HG02938 (cell line): ENCODE measurements at regions not wholly inside any gene's neighbourhood (a gene's known extent, or its start where the extent isn't known, plus 50 kb on each side); places are given as distances from the start of the nearest gene placed in this dataset.

Experiments
- ATAC-seq: cut with Tn5 transposase; IDR thresholded peaks from one replicate; pipeline ENCODE4 v1.9.1; 2021; ENCODE audit warnings: mild to moderate bottlenecking, moderate library complexity; ENCODE audit not compliant: unreplicated experiment

DNA sequence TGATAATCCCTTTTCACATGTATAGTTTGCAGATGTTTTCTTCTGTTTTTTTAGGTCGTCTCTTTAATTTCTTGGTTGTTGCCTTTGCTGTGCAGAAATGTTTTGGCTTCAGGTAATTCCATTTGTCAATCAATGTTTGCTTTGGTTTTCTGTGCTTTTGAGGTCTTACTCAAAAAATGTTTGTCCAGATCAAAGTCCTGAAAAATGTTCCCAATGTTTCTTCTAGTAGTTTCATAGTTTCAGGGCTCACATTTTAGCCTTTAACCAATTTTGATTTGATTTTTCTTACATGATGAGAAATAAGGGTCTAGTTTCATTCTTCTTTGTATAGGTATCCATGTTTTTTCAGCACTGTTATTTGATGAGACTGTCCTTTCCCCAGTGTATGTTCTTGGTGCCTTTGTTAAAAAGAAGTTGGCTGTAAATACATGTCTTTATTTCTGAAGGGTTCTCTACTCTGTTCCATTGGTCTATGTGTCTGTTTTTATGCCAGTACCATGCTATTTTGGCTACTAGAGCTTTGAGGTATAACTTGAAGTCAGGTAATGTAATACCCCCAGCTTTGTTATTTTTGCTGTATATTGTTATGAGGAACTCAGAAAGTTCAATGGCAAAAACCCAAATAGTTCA, 578.7 kb upstream of the SEL1L start:
- ATAC-seq: no peak

DNA sequence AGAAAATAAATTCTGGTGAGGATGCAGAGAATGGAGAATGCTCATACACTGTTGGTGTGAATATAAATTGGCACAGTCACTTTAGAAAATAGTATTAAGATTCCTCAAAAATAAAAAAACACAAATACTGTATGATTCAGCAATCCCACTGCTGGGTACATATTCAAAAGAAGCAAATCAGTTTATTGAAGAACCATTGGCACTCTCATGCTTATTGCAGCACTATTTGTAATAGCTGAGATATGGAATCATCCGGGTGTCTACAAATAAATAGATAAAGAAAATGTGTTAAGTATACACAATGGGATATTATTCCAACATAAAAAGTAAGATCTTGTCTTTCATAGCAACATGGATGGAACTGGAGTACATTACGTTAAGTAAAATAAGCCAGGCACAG, 579.4 kb upstream of the SEL1L start:
- ATAC-seq: no peak

DNA sequence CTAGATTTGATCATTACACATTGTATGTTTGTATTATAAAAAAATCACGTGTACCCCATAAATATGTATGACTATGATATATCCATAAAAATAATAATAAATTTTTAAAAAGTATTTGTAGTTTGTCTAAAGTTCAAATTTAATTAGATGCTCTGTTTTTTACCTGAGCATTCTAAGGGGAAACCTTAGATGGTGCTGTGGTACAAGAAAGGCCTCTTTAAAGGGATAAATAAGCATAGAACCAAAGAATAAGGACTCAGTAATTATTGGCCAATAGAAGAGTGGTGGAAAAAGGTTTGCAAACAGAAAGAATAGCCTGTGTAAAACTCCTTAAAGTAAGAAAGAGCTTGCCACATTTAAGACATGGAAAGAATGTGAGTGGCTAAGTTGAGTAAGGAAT, 580.1 kb upstream of the SEL1L start:
- no peak for ATAC-seq

DNA sequence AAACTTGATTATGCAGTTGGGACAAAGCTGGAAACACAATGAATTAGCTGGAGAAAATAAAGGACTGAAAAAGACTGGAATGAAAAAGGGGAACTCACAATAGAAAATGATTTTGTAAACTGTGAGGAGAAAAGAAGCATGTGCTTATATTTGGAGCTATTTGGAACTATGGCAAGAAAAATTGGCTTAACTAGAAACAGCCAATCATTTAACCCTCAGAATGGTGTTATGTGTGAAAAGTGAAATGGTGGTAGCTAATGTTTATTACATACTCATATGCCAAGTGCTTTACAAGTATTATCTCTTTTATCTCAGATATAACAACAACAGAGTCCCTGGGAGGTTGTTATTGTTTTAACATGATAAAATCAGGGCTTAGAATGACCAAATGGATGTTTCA, 583.1 kb upstream of the SEL1L start:
- ATAC-seq: no peak

DNA sequence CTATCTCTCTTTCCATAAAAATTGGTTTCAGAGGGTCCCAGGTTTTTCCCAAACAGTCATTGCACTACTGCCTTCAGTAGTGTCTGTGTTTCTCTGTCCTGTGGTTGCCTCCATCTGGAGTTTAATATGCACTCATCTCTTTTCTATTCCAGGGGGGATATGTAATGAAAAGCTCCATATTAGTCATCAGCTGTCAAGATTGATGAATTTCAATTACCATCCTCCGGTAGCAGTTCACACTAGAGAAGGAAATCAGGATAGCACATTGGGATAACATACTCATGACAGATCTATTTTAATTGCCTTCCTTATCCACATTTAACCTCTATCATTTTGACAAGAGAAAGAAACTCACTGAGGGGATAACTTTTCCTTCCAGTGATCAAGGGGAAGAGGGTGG, 589.0 kb upstream of the SEL1L start:
- ATAC-seq: no peak

DNA sequence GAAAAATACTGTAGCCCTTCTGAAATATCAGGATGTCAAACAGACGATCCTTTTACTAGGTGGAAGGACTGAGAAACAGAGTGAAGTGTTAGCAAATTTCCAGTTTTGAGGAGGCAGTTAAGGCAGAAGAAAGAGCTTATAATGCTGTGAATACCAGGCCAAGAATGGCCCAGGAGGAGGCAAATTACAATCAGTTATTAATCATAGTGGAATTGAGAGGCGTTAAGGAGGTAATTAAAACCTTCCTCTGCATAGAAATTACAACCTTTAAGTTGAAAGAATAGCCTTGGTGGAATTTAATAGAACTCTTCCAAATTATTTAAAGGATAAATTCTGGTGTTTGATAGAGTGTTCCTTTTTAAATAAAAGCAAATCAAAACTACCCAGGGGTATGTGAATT, 590.9 kb upstream of the SEL1L start:
- ATAC-seq: no peak

DNA sequence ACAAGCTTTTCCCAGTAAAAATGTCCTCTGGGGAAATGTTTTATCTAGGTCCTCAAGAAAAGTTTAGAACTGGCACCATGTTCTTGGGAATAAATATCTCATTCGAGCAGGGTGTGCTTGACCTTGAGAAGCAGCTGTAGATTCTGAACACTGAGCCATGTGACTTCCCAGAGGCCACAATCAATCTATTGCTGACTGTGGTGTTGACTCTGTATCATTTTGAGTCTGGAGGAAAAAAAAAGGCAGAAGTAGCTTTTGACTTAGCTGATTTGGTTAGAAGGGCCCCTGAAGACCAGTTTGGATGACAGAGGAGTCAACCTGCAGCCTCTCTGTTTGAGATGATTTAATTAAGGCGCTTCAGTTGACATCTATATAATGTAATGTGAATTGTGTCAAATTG, 592.4 kb upstream of the SEL1L start:
- no peak for ATAC-seq

DNA sequence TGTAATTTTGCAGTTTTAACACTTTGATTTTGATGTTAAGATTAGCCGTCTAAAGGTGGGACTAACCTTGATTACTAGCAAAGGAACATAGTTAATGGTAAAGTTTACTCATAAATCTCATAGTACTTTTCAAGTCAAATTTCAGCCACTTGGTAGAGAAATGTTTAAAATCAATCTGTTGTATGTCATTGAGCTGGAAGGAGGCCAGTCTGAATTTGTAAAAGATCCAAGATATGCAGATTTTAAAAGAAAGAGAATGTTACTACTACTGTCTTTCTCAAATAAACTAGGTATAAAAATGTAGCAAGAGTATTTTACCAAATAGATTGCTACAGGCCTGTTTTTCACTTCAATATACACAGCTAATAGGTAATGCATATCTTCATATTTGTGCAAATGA, 600.8 kb upstream of the SEL1L start:
- no peak for ATAC-seq

DNA sequence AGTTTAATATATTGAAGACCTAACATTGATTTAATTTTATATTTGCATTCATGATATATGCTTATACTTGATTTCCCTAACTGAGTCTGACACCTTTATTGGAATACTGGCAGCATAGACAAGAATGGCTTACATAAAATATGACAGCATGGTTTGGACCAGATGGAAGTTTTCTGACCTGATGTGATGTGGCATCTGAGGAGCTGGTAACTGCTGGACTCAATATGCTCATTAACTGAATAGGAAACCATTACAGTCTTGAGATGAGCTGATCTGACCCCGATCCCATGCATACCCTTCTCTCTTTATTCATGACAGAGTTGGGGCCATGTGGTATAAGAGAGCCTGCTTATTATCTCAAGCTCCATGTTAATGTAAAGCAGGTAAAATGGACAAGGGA, 604.8 kb upstream of the SEL1L start:
- ATAC-seq: no peak

DNA sequence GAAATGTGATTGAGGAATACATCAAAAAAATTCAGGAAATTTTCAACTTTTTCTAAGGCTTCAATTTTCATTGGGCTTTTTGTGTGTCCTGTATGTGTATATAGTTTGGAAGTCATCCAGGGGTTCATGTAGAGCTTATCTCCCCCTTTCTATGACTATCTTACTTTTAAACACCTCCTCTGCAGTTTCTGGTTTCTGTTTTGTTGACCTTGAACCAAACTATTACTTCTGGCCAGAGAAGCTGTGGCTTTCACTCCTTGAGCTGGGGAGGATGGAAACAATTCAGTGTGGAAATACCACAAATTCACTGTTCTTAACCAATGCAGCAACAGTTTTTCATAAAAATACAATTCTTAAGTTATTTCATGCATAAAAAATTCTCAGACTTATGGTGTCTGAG, 613.2 kb upstream of the SEL1L start:
- no peak for ATAC-seq

DNA sequence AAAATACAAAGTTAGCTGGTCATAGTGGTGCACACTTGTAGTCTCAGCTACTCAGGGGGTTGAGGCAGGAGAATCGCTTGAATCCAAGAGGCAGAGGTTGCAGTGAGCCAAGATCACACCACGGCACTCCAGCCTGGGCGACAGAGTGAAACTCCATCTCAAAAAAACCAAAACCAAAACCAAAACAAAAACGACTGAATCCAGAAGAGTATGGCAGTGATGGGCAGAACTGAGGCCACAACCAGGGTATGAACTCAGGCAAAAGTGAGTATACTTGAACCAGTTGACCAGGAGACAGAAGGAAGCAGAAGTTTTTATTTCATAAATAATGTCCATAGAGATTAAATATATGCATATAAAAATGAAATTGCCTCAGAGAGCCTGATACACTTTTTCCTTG, 620.0 kb upstream of the SEL1L start:
- no peak for ATAC-seq

DNA sequence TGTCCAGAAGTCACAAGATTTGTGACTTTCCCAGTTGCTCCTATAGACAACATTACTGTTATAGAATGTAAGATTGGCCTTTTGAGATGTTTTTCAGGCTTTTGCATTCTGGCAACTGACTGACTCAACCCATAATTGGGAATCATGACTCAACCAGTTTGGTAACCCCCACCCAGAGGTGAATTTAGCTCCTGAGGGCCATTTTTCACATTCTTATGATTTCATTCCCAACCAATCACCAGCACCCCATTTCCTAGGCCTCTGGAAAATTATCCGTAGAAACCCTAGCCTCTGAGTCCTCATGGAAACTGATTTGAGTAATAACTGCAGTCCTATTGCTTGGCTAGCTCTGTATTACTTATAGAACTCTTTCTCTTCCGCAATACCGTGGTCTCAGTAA, 626.0 kb upstream of the SEL1L start:
- no peak for ATAC-seq

DNA sequence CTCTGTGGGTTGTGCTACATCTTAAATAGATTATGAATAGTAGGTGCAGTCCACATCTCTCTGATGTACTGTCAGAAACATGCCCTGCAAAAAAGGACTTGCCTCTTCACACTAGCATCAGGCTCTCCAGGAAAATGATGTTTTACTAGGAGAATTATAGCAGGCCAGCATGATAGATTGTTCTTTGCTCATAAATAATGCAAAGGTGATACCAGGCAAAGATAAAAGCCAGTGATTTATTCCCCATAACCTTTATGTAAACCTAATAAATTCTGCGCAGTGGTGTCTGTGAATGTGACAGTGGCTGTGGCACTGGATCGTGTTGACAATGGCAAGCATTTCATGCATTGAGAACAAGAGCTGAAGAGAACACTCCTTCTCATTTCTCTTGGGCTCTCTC, 646.5 kb upstream of the SEL1L start:
- ATAC-seq: no peak

DNA sequence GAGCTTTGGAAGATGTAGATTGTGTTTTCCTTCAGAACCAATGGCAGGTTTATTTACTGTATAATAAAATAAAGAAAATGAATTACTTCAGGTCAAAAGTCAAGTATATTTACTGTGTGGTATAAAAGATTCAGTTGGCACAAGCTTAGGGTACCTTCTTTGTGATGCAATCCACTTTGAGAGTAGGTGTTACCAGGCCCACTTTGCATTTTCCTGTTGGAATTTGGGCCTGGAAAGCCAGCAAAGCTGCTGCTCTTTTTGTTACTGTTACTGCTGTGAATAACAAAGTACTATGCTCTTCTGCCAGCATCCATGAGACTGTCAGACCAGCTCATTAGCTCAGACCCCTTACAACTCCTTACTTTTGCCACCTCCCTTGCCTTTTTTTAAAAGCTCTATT, 649.0 kb upstream of the SEL1L start:
- ATAC-seq: no peak

DNA sequence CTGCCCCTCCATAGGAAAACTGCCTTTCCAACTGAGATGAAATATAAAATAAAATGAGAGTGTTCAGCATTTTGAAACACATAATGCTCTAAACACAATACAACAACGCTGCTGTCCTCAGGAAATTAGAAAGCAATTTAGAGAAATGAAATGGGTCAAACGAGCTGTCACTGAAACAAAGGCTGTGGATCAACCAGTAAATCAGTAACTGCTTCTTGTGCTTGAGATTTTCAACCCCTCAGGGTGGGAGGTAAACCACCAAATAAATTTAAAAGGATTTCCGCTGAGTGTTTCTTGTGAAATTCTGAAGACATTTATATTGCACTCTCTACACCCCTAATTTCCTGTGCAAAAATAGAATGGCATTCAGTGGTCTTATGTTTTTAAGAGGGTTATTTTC, 657.1 kb upstream of the SEL1L start:
- no peak for ATAC-seq

DNA sequence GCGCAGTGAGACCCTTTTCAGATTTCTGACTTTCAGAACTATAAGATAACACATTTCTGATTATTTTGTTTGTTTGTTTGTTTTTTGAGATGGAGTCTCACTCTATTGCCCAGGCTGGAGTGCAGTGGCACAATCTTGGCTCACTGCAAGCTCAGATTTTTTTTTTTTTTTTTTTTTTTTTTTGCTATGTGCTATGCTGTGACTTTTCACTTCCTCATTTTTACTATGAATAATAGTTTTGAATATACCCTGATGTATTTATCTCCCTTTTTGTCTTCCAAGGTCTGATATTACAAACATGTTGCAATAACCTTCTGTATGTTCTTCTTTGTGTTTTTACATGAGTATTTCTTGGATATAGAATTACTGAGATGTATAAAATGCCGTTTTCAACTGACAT, 658.7 kb upstream of the SEL1L start:
- ATAC-seq: no peak

DNA sequence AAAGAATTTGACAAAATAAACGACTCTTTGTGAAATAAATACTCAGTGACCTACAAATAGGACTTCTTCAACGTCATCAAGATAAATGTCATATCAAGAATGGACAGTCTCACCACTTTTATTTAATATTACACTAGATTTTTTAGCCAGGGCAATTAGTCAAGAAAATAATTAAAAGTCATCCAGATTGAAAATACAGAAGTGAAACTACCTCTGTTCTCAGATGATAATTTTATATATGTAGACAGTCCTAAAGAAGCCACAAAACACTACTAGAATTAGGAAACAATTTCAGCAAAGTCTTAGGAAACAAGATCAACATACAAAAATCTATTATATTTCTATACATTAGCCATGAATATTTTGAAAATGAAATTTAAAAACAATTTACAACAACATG, 689.6 kb upstream of the SEL1L start:
- no peak for ATAC-seq

DNA sequence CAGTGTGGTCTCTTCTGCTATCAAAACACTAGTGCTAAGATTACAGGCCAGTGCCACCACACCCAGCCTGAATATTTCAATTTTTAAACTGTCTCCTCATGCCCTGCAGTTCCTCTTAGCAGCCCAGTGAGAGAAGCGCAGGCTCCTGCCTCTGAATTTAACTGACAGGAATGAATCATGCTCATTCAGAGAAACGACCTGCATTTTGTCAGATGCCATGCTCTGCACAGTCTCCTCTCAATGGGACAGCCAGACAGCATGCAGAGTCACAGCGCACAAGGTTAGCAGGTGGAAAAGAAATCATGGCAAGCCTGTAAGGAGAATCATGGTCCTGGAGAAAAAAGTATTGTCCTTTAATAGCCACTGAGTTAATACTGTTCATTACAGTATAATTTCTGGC, 691.0 kb upstream of the SEL1L start:
- ATAC-seq: no peak

DNA sequence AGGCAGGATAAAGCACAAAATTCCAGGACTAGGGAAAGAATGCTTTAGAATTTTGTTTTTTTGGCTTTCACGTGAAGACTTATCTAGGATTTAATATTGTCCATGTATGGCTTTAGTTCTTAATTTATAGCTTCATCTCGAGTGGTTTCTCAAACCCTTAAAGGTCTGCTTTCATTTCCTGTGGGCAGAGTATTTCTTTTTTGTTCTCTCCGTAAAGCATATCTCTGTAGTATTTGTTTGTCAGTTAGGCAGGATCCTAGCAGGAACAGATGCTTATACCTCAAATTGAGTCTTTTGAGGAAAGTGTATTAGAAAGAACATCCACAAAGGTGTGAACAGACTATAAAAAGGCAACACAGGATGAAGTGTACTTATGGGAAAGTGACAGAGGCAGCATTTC, 697.1 kb upstream of the SEL1L start:
- ATAC-seq: no peak

DNA sequence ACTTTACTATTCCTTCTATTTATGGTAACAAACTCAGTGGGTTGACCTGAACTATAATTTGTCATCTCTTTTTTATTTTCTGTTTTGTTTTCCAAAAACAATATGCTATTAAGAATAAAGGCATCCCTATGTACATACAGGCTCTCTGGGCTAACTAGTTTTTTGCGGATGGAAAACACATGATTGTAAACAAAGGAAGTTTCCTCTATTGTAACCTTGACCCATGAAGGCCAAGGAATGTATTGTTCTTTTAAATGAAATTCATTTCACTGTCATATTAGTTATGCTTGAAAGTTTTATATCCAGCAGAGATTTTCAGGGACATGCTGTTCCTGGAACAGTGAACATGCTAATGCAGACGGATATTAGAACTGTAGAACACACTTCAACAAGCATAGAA, 705.0 kb upstream of the SEL1L start:
- no peak for ATAC-seq

DNA sequence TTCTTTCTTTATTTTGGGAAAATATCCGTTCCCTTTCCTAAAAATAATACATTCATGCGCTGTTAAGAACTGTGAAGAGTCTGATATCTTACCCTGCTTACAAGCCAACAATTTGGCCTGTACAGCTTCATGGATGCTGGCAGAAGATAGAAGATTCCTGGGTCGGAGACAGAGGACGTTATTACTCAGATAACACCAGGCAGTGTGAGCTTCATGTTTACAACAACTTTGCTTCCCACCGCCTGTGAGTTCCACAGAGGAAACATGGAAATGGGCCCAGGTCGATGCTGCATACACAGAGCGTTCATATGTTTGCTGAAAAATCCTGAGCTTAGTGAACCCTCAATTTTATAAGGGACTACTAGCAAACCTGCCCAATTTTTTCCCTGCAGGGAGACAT, 705.6 kb upstream of the SEL1L start:
- no peak for ATAC-seq

DNA sequence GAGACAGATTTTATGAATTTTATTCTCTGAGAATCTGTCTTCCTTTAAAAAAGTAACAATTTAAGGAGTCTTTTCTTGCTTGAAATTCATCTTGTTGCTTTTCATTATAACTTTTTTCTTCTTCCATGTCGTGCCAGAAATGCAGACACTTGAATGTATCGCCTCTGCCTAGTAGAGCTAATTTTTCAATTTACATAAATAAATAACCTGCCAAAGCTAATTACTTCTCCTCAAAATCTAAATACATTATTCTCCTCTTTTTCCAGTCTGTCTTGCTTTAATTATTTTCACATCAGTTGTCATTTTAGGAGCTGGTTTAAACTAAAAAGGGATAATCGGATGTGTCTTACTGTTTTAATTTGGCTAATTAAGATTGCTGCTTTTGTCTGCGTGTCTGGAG, 711.1 kb upstream of the SEL1L start:
- no peak for ATAC-seq

DNA sequence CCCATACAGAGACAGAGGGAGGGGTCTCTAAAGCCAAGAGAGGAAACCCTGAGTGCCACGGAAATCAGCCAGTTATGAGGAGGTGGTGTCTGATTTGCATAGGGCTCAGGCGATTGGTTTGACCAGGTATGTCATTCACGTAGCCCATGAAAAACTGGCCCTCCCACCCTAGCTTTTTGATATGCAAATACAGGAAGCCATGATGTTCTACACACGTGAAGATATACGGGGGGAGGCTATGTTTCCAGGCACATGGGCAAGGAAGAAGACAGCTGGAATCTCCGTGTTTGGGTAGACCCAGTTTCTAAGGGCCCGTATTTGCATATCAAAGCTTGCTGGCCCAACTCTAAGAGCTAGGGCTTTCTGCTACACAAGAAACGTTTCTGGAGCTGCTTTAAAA, 717.8 kb upstream of the SEL1L start:
- no peak for ATAC-seq

DNA sequence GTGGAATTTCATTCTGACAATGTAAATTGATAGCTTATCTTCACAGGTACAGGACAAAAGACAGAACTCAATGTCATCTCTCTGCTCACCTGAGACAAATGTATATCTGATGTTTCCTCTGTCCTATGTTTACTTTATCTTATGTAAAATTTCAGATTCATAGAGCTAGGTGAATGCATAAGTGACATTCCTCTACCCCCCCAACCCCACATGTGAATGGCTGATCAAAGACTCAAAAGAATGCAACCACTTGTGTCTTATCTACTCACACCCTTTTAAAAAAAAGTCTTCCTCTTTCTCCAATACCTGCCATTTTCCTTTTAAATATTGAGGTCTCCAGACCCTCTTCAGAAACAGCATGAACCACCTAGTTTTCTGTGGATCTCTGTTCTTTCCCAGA, 736.6 kb upstream of the SEL1L start:
- no peak for ATAC-seq
